ENCODE measurements at regions not wholly inside any gene's neighbourhood (a gene's known extent, or its start where the extent isn't known, plus 50 kb on each side); places are given as distances from the start of the nearest gene placed in this dataset.

GRCh38 chr9:711761-712553 is 129.5 kb upstream of the DMRT1 start:
- TF ChIP-seq, protein P1, sequence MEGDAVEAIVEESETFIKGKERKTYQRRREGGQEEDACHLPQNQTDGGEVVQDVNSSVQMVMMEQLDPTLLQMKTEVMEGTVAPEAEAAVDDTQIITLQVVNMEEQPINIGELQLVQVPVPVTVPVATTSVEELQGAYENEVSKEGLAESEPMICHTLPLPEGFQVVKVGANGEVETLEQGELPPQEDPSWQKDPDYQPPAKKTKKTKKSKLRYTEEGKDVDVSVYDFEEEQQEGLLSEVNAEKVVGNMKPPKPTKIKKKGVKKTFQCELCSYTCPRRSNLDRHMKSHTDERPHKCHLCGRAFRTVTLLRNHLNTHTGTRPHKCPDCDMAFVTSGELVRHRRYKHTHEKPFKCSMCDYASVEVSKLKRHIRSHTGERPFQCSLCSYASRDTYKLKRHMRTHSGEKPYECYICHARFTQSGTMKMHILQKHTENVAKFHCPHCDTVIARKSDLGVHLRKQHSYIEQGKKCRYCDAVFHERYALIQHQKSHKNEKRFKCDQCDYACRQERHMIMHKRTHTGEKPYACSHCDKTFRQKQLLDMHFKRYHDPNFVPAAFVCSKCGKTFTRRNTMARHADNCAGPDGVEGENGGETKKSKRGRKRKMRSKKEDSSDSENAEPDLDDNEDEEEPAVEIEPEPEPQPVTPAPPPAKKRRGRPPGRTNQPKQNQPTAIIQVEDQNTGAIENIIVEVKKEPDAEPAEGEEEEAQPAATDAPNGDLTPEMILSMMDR (IDR thresholded peaks at IDR 0.05; ENCODE audit: control extremely low read depth, extremely low read depth, low read depth, missing control alignments) = no peak
- ChIA-PET POLR2A (no interaction called here), CTCF (interaction anchor here (0.9 to 1.7 kb wide), 3 partner anchors 14 to 297 kb away, joined by 3 to 4 read pairs (median 3); no protein-coding TSS in a partner anchor)
- DNase-seq (ENCODE audit: extremely low spot score) = no peak

GRCh38 chr9:712643-713042 is 128.9 kb upstream of the DMRT1 start:
- POLR2A ChIA-PET = no interaction called here
- DNase-seq (ENCODE audit: extremely low spot score) = no peak
- TF ChIP-seq, protein P1 (IDR thresholded peaks at IDR 0.05; ENCODE audit: control extremely low read depth, extremely low read depth, low read depth, missing control alignments) = no peak
- CTCF ChIA-PET = interaction anchor here (0.7 to 1.7 kb wide), 2 partner anchors 30 to 297 kb away, joined by 3 to 4 read pairs; no protein-coding TSS in a partner anchor

- CTCF ChIA-PET = interaction anchor here (0.7 kb wide), 1 partner anchor 29 kb away, joined by 3 read pairs; no protein-coding TSS in a partner anchor
- DNase-seq (ENCODE audit: extremely low spot score) = no peak
- TF ChIP-seq, protein P1 (IDR thresholded peaks at IDR 0.05; ENCODE audit: control extremely low read depth, extremely low read depth, low read depth, missing control alignments) = no peak
- POLR2A ChIA-PET = no interaction called here
These were observed 128.4 kb upstream of the DMRT1 start for GRCh38 chr9:713091-713490.

DNA sequence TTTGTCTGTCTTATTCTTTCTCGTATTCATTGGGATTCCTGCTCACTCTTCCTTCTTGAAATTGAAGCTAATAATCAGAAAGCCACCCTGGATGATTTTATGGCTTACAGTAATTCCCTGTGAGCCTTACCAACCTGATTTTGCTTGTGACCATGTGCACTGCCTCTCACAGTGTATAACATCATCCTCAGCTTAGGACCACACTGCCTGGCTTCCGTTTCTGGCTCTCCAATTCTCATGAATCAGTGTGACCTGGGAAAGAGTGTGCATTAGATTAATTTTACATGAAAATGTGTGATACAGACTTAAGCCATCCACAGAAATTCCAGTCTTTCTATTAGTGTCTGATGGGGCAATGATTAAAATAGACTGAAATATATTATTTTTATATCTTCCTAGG is 126.8 kb upstream of the DMRT1 start:
- ChIA-PET CTCF (no interaction called here), POLR2A (no interaction called here)
- no peak for DNase-seq (ENCODE audit: extremely low spot score)
- TF ChIP-seq, protein P1 (IDR thresholded peaks at IDR 0.05; ENCODE audit: control extremely low read depth, extremely low read depth, low read depth, missing control alignments) = no peak

DNA sequence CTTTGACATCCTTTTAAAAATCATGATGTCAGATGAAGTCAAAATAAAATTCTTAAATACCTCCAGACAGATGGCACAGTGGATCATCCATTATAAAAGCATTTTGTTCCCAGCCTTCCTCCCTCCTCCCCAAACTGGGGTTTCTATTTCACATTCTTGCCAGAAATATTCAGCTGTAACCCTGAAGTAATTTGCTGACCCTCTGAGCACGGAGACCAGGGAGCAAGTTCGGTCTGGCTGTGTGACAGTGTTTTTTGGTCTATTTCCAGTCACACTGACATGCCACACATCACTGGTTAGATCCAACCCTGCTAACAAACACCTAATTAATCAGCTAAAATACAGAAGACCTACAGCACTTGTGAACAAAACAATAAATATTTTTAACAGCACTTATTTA is 126.2 kb upstream of the DMRT1 start:
- DNase-seq (ENCODE audit: extremely low spot score) = no peak
- CTCF ChIA-PET = no interaction called here

DNA sequence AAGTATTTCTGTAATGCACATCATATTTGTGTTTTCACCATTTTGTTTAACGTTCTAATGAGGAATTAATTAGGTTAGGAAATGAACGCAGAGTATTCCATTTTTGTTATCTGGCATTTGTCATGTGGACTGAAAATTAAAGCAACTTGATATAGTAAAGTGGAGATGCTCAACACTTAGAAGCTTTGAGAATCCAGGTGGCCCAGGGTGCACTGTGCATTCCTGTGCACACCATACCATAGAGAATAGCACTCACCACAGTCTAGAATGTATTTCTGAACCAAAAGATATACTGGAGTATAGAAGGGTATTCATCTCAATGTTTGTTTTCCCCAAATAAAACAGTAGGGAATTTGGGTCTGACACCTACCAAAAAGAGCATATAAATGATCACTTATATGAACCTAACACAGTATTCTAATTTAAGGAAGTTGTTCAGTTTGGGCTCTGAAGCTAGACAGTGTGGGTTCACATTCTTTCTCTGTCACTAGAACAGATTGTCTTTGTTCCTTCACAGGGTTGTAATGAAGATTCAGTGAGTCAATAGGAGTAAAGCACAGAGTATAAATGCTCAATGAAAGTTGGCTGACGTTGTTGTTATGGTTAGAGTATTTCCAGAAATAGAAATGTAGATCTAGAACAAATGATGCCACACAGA is 125.6 kb upstream of the DMRT1 start:
- POLR2A ChIA-PET = no interaction called here

More for the DNA sequence above, 126.2 kb upstream of the DMRT1 start:
- POLR2A ChIA-PET = no interaction called here
- TF ChIP-seq, protein P1 (IDR thresholded peaks at IDR 0.05; ENCODE audit: control extremely low read depth, extremely low read depth, low read depth, missing control alignments) = no peak

More for the DNA sequence above, 125.6 kb upstream of the DMRT1 start:
- TF ChIP-seq, protein P1 (IDR thresholded peaks at IDR 0.05; ENCODE audit: control extremely low read depth, extremely low read depth, low read depth, missing control alignments) = no peak
- no peak for DNase-seq (ENCODE audit: extremely low spot score)
- CTCF ChIA-PET = no interaction called here
